Islet precursor cell (in vitro differentiated cells): ENCODE measurements at regions not wholly inside any gene's neighbourhood (a gene's known extent, or its start where the extent isn't known, plus 50 kb on each side); places are given as distances from the start of the nearest gene placed in this dataset.
A peak's percentile ranks its signal among the peaks of the same experiment; 100 is the strongest.
"Not testable (repeated sequence)": the region's sequence is repeated elsewhere in the genome, so short reads cannot be mapped to it uniquely, and the experiment has no call there.

ENCODE experiments used
- DNase-seq: peaks from one replicate; pipeline ENCODE4 v3.0.0-alpha.2; 2018

DNA sequence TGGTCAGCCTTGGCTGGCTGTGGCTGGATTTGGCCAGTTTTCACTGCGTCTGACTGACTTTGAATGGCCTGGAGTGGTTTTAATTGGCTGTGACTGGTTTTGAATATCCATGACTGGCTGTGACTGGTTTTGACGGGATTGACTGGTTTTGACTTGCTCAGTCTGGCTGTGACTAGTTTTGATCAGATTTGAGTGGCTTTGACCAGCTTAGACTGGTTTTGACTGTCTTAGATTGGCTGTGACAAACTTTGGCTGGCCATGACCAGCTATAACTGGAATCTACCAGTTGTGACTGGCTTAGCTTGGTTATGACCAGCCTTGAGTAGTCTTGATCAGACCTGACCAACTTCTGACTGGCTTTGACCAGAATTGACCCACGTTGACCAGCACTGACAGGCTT is 168.4 kb upstream of the AMOT start:
- no peak for DNase-seq

- DNase-seq, result no peak
These were observed 161.2 kb upstream of the AMOT start for GRCh38 chrX:113001836-113002235.

DNA sequence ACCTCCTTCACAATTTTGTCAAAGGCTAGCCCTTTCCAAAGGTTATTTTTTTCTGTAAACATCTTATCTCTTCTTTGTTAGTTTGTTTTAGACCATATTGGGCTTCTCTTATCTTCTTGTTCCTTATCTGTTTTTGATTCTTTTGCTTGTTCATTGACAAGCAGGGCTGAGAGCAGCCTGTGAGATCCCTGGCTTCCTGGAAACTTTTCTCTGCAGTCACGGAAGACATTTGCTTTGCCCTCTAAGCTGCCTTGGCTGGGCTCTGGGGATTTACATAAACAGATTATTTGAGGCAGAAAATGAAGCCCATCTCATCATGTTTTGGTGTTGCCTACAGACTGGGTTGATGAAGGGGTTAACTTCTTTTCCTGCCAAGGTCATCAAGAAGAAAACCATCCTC is 157.4 kb upstream of the AMOT start:
- DNase-seq, result no peak

- no peak for DNase-seq
These were observed 151.2 kb upstream of the AMOT start for GRCh38 chrX:112991801-112992200.

DNA sequence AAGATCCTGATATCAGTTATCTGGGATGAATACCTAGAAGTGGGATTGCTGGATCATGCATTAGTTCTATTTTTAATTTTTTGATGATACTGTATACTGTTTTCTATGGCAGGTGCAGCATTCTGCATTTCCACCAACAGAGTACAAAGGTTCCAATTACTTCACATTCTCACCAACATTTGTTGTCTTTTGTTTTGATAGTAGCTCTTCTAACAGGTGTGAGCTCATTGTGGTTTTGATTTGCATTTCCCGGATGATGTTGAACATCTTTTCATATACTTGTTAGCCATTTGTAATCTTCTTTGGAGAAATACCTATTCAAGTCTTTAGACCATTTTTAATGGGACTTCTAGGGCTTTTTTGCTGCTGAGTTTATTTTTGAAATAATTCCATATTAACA is 139.2 kb upstream of the AMOT start:
- no peak for DNase-seq

DNA sequence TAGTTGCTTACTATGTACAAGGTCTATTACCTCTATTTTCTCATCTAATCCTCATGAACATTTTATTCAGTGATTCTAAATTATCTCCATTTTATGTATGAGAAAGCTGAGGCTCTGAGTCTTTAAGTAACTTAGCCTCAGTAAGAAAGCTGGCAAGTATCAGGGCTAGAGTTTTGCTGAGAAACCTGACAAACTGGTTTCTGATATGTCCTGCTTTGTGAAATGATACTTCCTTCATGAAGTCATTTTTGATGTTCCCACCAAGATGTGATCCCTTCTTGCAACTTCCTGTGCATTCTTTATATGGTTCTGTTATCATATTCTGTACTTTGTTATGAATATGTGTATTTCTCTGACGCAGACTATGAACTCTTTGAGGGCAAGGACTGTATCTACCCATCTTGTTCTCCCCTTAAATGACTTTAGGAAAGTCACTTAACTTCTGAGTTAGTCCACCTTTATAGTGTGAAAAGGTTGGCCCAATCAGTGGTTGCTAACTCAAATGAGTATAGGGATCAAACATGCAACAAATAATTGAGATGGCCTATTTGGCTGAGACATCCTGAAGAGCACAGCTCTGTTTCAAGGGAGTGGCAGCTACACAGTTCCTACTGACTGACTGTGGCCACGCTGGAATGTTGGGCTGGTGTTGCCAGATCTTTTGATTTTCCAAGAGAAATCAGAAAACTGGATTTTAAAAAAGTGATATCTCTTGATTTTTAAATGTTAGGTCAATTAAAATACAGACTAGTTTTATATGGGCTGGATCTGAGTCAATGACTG is 127.9 kb upstream of the AMOT start:
- peak; percentile 58 for DNase-seq

DNA sequence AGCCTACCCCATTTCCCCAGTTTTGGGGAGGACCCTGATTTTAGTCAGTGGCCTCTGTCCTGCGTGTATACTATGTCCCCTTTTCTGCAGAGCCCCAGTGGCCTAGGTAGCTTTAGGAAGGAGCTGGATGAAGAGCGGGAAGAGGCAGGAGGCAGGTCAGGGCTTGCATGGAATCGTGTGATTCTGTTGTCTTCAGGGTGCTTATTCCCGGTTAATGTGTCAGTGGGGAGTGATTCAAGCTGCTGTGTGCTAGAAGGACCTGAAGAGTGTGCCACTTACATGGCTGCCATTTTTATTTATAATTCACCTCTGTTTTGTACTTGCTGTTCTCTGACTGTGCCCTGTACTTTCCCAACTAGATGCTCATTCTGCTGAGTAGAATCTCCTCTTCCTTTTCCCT is 127.3 kb upstream of the AMOT start:
- DNase-seq, result no peak

GRCh38 chrX:112967341-112967740 is 126.7 kb upstream of the AMOT start:
- no peak for DNase-seq

- no peak for DNase-seq
These were observed 121.3 kb upstream of the AMOT start for GRCh38 chrX:112961981-112962380.

GRCh38 chrX:112947981-112948615 is 107.5 kb upstream of the AMOT start:
- no peak for DNase-seq

- DNase-seq, result no peak
These were observed 105.6 kb upstream of the AMOT start for GRCh38 chrX:112946227-112946626.

DNA sequence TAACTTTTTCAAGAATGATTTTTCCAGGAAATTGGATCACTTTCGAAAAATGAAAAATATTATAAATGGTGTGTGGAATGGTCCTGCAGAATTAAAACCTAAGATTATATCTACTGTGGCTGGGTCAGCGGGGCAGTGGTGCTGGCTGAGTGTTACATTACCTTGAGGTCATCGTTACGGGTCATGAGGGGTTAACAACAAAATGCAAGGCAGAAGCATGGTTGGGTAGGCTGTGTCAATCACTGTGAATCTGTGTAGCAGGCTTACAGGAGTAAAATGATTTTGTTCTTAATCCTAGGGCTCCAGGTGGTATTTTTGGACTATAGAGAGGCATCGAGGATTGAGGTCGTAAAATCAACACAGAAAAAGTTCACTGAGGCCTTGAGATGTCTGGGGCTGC is 105.2 kb upstream of the AMOT start:
- DNase-seq, result no peak

DNA sequence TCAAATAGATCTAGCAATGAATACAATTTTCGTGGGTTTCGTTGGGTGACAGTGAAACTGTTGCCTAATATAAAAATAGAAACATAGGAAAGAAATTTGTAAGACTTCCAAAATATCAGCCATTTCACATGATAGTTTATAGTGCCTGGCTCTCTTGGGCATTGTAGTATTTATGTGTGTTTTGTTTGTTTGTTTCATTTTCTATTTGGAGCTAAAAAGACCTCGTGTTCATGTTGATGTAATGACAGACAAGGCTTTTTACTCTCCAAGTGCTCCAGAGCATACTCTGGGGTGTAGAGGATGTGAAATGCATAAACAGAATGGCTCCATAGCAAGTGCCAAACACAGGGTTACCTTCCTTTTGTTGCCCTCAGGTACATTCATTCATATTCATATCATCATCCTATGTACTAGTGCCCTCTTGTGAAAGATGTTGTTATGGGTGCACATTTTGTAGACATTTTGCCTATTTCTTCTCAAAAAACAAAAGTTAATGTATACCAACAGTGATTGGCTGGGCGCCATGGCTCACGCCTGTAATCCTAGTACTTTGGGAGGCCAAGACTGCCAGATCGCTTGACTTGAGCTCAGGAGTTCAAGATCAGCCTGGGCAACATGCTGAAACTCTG is 100.7 kb upstream of the AMOT start:
- DNase-seq, result no peak

GRCh38 chrX:112935029-112935428 is 94.4 kb upstream of the AMOT start:
- no peak for DNase-seq

- no peak for DNase-seq
These were observed 91.3 kb upstream of the AMOT start for GRCh38 chrX:112931900-112932299.

- no peak for DNase-seq
These were observed 90.8 kb upstream of the AMOT start for GRCh38 chrX:112931478-112931877.

GRCh38 chrX:112923381-112923780 is 82.8 kb upstream of the AMOT start:
- not testable (repeated sequence) for DNase-seq

DNA sequence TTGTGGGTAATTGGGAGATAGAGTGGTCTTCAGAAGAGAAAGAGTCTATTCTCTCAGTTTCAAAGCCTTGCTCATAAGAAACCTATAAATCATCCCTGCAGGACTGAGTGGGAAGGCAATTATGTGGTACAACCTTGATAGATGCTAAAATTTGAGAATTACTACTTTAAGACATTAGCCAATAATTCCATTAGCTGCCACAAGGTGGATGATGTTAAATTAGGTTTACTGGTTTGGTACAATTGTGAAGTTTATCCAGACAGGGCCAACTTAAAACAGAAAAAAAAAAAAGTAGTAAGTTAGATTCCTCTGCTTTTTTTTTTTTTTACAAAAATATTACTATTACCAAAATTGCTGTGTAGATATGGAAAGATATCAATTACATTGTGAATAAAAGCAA is 73.2 kb upstream of the AMOT start:
- DNase-seq, result no peak

DNA sequence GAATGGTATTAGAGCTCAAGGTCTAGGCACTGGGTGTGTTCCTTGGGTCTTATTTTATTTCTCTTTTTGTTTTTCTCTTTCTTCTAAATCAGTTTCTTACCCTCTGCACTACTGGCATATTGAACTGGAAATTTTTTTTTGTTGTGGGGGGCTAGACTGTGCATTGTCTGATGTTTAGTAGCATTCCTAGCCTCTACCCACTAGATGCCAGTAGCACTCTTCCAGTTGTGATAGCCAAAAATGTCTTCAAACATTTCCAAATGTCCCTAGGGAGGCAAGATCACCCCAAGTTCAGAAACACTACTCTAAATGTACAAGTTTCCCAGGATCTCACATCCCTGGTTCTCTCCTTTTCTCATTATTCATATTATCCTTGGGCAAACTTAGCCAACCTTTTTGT is 69.8 kb upstream of the AMOT start:
- no peak for DNase-seq

GRCh38 chrX:112901869-112902725 is 61.5 kb upstream of the AMOT start:
- DNase-seq, result no peak

- no peak for DNase-seq
These were observed 55.4 kb upstream of the AMOT start for GRCh38 chrX:112896051-112896450.
